Fibroblast of skin of left quadriceps (primary cell): ENCODE measurements at regions not wholly inside any gene's neighbourhood (a gene's known extent, or its start where the extent isn't known, plus 50 kb on each side); places are given as distances from the start of the nearest gene placed in this dataset.
"Not testable (repeated sequence)": the region's sequence is repeated elsewhere in the genome, so short reads cannot be mapped to it uniquely, and the experiment has no call there.

ENCODE experiments used
- DNase-seq, 2 experiments: peaks; one replicate each; pipeline ENCODE4 v3.0.0-alpha.2; 2013; ENCODE audit warnings: low read depth in 2 of 2

- DNase-seq = not testable (repeated sequence)
Observed at GRCh38 chr20:29883514-29884219, 1373.8 kb upstream of the DEFB115 start.

DNA sequence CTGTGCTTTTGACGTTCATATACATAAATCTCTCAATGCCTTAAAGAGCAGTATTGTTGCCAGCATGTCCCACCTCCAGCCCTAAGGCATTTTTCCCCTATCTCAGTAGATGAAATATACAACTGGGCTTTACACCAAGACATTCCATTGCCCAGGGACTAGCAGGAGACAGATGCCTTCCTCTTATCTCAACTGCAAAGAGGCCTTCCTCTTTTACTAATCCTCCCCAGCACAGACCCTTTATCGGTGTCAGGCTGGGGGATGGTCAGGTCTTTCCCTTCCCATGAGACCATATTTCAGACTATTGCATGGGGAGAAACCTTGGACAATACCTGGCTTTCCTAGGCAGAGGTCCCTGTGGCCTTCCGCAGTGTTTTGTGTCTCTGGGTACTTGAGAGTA is 1373.1 kb upstream of the DEFB115 start:
- not testable (repeated sequence) for DNase-seq

- DNase-seq = not testable (repeated sequence)
Observed at GRCh38 chr20:29885282-29886185, 1371.9 kb upstream of the DEFB115 start.

DNA sequence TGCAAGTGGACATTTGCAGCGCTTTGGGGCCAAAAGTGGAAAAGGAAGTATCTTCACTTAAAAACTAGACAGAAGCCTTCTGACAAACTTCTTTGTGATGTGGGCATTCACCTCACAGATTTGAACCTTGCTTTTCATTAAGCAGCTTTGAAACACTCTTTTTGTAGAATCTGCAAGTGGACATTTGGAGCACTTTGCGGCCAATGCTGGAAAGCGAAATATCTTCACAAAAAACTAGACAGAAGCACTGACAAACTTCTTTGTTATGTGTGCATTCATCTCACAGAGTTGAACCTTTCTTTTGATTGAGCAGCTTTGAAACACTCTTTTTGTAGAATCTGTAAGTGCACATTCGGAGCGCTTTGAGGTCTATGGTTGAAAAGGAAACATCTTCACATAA is 1365.9 kb upstream of the DEFB115 start:
- DNase-seq = not testable (repeated sequence)
